HG02610 (cell line): ENCODE measurements at regions not wholly inside any gene's neighbourhood (a gene's known extent, or its start where the extent isn't known, plus 50 kb on each side); places are given as distances from the start of the nearest gene placed in this dataset.
"Not testable (repeated sequence)": the region's sequence is repeated elsewhere in the genome, so short reads cannot be mapped to it uniquely, and the experiment has no call there.

Experiments
- ATAC-seq: cut with Tn5 transposase; IDR thresholded peaks from one replicate; pipeline ENCODE4 v1.9.1; 2021; ENCODE audit warnings: mild to moderate bottlenecking, moderate library complexity; ENCODE audit not compliant: unreplicated experiment

GRCh38 chr13:67518785-67519184 lies 288.6 kb upstream of the PCDH9 start:
- ATAC-seq = no peak

- ATAC-seq = peak; percentile 97
These were observed 285.8 kb upstream of the PCDH9 start for GRCh38 chr13:67515895-67516294.

GRCh38 chr13:67509018-67509417 lies 278.9 kb upstream of the PCDH9 start:
- no peak for ATAC-seq

GRCh38 chr13:67508275-67508674 lies 278.1 kb upstream of the PCDH9 start:
- ATAC-seq = not testable (repeated sequence)

- no peak for ATAC-seq
These were observed 276.3 kb upstream of the PCDH9 start for GRCh38 chr13:67506407-67506806.

DNA sequence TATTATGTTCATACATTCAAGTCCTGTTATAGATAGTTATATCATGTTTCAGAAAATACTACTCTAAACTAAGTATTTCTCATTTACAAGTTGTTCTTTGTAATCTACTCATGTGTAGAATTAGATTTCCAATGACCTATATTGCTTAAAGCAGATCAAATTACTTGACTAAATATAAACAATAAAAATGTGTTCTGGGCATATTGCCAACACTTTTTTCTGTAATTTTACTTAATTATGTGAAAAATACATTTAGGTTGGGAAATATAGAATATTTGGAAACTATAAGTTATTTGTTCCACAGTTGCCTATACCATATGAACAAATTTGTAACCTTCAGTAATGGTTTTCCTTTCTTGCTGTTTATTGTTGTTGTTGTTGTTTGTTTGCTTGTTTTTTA lies 275.2 kb upstream of the PCDH9 start:
- ATAC-seq = no peak

- no peak for ATAC-seq
These were observed 268.8 kb upstream of the PCDH9 start for GRCh38 chr13:67498948-67499347.

DNA sequence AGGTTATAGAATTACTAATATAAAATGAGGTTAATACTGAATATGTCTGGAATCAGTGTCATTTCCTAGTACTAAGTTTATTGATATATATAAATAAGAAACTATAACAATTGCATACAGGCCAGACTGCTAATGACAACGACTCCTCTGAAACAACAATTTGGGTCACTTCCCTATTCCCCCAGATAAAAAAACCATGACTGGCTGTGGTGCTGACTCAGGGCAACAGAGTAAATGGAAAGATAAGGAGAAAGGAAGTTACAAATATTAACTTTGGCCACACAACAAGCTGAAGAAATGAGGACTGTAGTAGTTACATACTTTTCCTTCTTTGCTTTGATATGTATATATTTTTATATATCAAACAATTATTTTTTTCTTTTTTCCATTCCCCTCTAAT lies 263.7 kb upstream of the PCDH9 start:
- no peak for ATAC-seq

- no peak for ATAC-seq
These were observed 258.9 kb upstream of the PCDH9 start for GRCh38 chr13:67489016-67489415.

DNA sequence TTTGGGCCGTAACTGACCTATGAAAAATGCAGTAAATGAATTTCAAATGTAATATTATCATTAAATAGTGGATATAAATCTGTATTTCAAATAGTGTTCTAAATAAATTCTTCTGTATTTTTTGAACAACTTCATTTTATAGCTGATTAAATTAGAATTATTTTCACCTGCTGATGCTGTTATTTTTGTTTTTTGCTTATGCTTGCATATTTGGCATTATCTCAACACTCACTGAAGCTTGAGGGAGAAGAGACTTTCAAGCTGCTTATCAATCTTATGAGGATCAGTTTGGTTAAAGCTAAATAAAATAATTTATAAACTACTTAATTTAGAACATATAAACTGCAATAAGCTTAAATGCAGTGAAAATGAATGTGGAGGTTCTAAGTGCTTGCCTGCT lies 251.3 kb upstream of the PCDH9 start:
- ATAC-seq = no peak

DNA sequence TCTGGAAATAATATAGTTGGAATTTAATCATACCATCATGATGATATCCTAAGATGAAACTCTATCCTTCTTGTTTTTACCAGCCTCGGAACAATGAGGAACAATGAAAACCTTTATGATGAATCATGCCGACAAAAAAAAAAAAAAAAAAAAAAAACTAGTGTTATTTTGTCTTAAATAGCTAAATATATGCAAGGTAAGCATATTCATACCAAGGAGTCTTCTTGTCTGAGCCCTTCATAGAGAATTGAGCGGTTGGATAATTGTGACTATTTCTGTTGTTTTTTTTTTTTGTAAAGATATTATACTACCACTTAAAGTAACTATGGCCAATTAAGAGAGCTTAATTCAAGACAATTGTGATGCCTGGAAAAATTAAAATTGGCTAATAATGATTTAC lies 244.0 kb upstream of the PCDH9 start:
- ATAC-seq = no peak

DNA sequence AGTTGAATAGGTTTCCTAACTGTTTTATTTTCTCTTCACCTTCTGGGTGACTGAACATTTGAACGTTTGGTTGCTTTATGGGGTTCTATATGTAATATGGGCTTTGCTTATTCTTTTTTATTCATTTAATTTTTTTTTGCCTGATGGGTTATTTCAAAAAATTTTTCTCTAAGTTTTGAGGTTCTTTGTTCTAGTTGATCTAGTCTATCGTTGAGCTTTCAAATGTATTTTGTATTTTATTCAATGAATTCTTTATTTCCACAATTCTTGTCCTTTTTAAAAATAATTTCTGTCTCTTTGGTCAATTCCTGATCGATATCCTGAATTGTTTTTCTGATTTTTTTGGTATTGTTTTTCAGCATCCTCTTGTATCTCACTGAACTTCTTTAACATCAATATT lies 239.5 kb upstream of the PCDH9 start:
- ATAC-seq = no peak

- ATAC-seq = no peak
These were observed 236.4 kb upstream of the PCDH9 start for GRCh38 chr13:67466569-67466968.

- ATAC-seq = no peak
These were observed 234.0 kb upstream of the PCDH9 start for GRCh38 chr13:67464154-67464553.

- ATAC-seq = no peak
These were observed 232.0 kb upstream of the PCDH9 start for GRCh38 chr13:67462098-67462497.

DNA sequence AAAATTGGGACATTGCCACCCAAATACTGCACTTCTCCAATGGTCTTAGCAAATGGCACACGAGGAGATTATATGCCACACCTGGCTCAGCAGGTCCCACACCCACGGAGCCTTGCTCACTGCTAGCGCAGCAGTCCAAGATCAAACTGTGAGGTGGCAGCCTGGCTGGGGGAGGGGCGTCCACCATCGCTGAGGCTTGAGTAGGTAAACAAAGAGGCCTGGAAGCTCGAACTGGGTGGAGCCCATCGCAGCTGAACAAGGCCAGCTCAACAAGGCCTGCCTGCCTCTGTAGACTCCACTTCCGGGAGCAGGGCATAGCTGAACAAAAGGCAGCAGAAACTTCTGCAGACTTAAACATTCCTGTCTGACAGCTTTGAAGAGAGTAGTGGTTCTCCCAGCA lies 222.4 kb upstream of the PCDH9 start:
- not testable (repeated sequence) for ATAC-seq

GRCh38 chr13:67445436-67445835 lies 215.3 kb upstream of the PCDH9 start:
- no peak for ATAC-seq

- ATAC-seq = no peak
These were observed 213.8 kb upstream of the PCDH9 start for GRCh38 chr13:67443923-67444322.

DNA sequence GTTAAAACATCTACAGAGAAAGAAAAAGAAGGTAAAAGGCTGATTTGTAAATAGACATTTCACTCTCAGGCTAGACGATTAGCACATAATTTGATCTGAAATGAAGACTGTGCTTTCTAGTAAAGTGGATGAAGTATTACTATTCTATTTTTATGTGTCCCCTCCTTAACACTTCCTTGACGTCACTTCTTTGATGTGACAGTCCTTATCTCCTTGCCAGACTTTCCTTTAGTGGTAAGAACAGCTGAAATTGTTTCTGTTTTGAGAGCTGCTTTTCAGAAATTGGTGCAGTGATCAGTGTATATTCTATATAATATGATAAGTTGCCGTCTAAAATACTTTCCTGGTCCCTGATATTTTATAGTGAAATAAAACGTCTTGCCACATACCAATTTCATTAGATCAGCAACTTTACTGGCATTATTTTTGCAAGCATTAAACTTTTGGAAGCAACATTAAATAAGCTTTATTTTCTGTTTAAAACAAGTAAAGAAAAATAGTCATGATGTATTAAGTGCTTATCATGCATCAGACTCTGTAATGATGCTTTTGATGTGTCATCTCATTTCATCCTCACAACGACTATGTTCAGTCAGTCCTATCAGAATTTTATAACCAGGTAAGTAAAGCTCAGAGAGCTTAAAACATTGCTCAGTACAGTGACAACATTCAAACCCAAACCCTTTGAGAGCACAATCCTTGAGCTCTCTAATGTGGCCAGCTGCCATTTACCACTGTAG lies 210.3 kb upstream of the PCDH9 start:
- no peak for ATAC-seq

DNA sequence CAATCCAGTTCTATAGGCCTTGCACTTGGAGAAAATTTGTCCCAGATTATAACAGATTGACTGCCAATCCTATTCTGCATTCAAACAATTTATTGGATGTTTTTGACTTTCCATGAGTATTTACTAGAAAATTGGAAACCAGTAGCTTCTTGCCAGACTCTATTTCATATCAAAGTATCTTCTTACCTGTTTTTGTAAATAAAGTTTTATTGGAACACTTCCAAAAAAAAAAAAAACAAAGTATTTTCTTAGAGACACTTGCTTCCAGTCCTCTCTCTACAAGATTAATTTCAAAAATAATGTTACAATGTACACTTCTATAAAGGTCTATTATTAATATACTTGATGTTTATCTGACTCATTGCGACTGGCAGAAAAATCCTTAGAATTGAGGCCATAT lies 209.2 kb upstream of the PCDH9 start:
- no peak for ATAC-seq

DNA sequence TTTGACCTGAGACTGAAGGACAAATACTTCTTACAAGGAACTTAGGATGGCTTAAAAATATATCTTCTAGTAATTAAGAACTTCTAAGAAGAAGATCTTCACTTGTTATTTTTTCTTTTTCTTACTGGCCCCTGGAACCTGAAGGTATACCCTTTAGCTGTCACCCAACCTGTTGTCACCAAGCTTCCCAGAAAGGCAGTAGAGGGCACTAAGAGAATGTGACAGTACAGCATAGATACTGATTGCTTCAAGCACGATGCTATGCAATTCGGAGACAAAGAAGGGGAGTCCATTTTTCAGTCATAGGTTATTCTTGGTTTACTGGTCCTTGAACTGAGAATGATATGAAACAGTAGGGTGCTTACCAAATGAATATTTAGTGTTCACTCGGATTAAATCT lies 208.3 kb upstream of the PCDH9 start:
- ATAC-seq = peak; percentile 68

GRCh38 chr13:67437244-67437643 lies 207.1 kb upstream of the PCDH9 start:
- ATAC-seq = no peak

DNA sequence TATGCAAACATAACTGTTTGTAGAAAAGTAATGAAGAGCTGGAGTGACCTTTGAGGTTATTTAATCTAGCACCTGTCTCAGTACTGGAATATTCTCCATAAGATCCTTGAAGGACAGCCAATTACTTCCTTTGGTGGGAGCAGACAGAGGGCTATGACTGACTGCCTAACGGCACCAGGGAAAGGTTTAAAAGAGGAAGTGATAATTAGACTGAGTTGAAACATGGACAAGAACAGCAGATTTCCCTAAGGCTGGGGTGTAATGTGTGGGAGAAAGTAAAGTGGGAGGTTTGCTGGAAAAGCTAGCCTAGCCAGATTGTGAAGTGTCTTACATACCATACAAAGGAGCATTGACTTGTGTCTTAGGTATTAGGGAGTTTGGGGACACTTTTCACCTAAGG lies 191.3 kb upstream of the PCDH9 start:
- no peak for ATAC-seq
